SU-DHL-6 (cell line): ENCODE measurements at regions not wholly inside any gene's neighbourhood (a gene's known extent, or its start where the extent isn't known, plus 50 kb on each side); places are given as distances from the start of the nearest gene placed in this dataset.

Experiments
- H2AFZ ChIP-seq: fragments of 200-600 bp; sonication (generic); 2 replicates; pipeline ENCODE4 v1.6.1; 2014; ENCODE audit warnings: low read depth, mild to moderate bottlenecking, moderate library complexity, mixed read lengths, antibody characterized with exemption, low read length; ENCODE audit not compliant: severe bottlenecking
- H3F3A ChIP-seq: fragments of 200-600 bp; shearing (Covaris generic); 2 replicates; pipeline ENCODE4 v1.6.0; 2016; ENCODE audit warnings: antibody characterized with exemption, mild to moderate bottlenecking; ENCODE audit not compliant: insufficient read depth
- H3K27ac ChIP-seq: fragments of 200-600 bp; sonication (generic); 2 replicates; pipeline ENCODE4 v1.5.1; 2016; ENCODE audit warnings: low read depth, mild to moderate bottlenecking, low read length, moderate library complexity, mixed read lengths
- H3K27me3 ChIP-seq: fragments of 200-600 bp; sonication (generic), shearing (Covaris generic); 2 replicates; pipeline ENCODE4 v1.6.0; 2014; ENCODE audit warnings: mild to moderate bottlenecking, low read length
- H3K36me3 ChIP-seq: fragments of 200-600 bp; sonication (generic); 2 replicates; pipeline ENCODE4 v1.6.1; 2014; ENCODE audit warnings: mild to moderate bottlenecking, low read length, mixed read lengths
- H3K4me2 ChIP-seq: fragments of 300-600, 200-600 bp; shearing (Covaris generic), sonication (generic); 2 replicates; pipeline ENCODE4 v1.6.0; 2014; ENCODE audit warnings: low read length, low read depth, mild to moderate bottlenecking; ENCODE audit not compliant: poor library complexity, severe bottlenecking
- H3K4me3 ChIP-seq: fragments of 200-600 bp; sonication (generic); 2 replicates; pipeline ENCODE4 v1.5.1; 2014; ENCODE audit warnings: antibody characterized with exemption, low read length, mild to moderate bottlenecking, mixed read lengths; ENCODE audit not compliant: insufficient read depth, poor library complexity, severe bottlenecking
- H3K79me2 ChIP-seq: fragments of 200-600 bp; sonication (generic); 2 replicates; pipeline ENCODE4 v1.6.1; 2014; ENCODE audit warnings: mild to moderate bottlenecking, low read length, moderate library complexity; ENCODE audit not compliant: insufficient read depth
- H3K9ac ChIP-seq: fragments of 200-600 bp; sonication (generic); 2 replicates; pipeline ENCODE4 v1.7.0; 2014; ENCODE audit warnings: mild to moderate bottlenecking, low read length
- H3K9me2 ChIP-seq: fragments of 200-600 bp; sonication (generic); replicated peaks from 2 replicates; pipeline ENCODE4 v1.6.1; 2014; ENCODE audit warnings: low read length; ENCODE audit not compliant: insufficient read depth
- H3K9me3 ChIP-seq: fragments of 200-600 bp; sonication (generic); 2 replicates; pipeline ENCODE4 v1.6.1; 2014; ENCODE audit warnings: low read length, mixed read lengths; ENCODE audit not compliant: insufficient read depth
- H4K20me1 ChIP-seq: fragments of 200-600 bp; sonication (generic); 2 replicates; pipeline ENCODE4 v1.6.1; 2014; ENCODE audit warnings: low read depth, mild to moderate bottlenecking, antibody characterized with exemption, low read length, moderate library complexity, mixed read lengths
- EZH2phosphoT487 ChIP-seq: fragments of 200-600 bp; sonication (generic), shearing (Covaris generic); conservative IDR thresholded peaks from 2 replicates; pipeline ENCODE4 v1.6.1; 2018; ENCODE audit warnings: mild to moderate bottlenecking, antibody characterized with exemption, low read length, moderate library complexity, mixed read lengths
- TF ChIP-seq, protein P1 (sequence below): fragments of 200-600 bp; sonication (generic); IDR thresholded peaks from one replicate; pipeline ENCODE4 v1.5.1; 2017; ENCODE audit warnings: antibody characterized with exemption, mild to moderate bottlenecking, low read length, moderate library complexity; ENCODE audit not compliant: insufficient read depth, poor library complexity, severe bottlenecking

DNA sequence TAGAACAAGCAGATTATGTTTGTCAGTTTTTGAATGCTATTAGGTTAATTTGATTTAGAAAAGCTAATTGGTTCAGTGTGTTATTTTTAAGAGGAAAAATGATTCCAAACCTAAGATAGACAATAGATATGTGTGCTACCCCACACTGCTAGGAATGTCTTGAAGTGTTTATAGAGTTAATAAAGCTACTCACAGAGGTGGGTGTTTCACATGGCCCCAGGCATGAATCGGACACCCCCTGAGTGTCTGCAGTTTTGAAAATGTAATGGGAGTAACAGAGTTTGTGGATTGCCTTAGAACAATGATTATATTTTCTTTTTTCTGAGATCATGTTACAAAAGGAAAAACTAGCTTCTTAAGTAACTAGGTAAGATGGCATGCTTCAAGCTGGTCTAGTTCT, 348.3 kb downstream of the ADCYAP1 start:
- no peaks in the 10 kb centered on the region for H3F3A ChIP-seq
- TF ChIP-seq EZH2phosphoT487: no peak
- TF ChIP-seq, protein P1, sequence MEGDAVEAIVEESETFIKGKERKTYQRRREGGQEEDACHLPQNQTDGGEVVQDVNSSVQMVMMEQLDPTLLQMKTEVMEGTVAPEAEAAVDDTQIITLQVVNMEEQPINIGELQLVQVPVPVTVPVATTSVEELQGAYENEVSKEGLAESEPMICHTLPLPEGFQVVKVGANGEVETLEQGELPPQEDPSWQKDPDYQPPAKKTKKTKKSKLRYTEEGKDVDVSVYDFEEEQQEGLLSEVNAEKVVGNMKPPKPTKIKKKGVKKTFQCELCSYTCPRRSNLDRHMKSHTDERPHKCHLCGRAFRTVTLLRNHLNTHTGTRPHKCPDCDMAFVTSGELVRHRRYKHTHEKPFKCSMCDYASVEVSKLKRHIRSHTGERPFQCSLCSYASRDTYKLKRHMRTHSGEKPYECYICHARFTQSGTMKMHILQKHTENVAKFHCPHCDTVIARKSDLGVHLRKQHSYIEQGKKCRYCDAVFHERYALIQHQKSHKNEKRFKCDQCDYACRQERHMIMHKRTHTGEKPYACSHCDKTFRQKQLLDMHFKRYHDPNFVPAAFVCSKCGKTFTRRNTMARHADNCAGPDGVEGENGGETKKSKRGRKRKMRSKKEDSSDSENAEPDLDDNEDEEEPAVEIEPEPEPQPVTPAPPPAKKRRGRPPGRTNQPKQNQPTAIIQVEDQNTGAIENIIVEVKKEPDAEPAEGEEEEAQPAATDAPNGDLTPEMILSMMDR: no peak
- H2AFZ ChIP-seq: no peak overlapping the region
- no peak overlapping the region for H3K9ac ChIP-seq
- no peaks in the 10 kb centered on the region for H3K79me2 ChIP-seq
- H3K9me2 ChIP-seq: no peaks in the 10 kb centered on the region
- H3K9me3 ChIP-seq: no peaks in the 10 kb centered on the region
- no peak overlapping the region for H3K4me3 ChIP-seq
- H3K4me2 ChIP-seq: no peak overlapping the region
- H4K20me1 ChIP-seq: no peaks in the 10 kb centered on the region
- H3K27ac ChIP-seq: no peak overlapping the region
- no peaks in the 10 kb centered on the region for H3K27me3 ChIP-seq
- H3K36me3 ChIP-seq: no peaks in the 10 kb centered on the region

DNA sequence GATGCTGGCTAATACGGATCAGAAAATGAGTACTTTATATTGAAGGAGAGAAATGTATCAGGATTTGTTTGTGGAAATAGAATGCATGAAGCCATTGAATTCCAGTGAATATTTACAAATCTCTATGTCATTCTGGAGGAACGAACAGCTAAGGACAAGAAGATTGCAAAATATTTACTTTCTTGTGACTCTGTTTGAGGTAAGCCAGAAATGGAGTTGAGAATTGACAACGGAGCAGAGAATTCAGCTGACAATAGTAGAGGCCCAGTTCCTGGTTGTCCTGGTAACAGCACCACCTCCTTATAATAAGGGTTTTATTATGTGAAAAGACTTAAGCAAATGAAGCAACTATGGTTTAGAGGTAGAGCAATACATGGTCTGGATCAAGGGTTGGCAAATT, 349.2 kb downstream of the ADCYAP1 start:
- H3K4me3 ChIP-seq: no peak overlapping the region
- H3F3A ChIP-seq: no peaks in the 10 kb centered on the region
- H3K36me3 ChIP-seq: no peaks in the 10 kb centered on the region
- no peaks in the 10 kb centered on the region for H3K9me3 ChIP-seq
- H3K4me2 ChIP-seq: no peak overlapping the region
- no peaks in the 10 kb centered on the region for H3K79me2 ChIP-seq
- no peaks in the 10 kb centered on the region for H4K20me1 ChIP-seq
- H2AFZ ChIP-seq: no peak overlapping the region
- no peak for TF ChIP-seq EZH2phosphoT487
- TF ChIP-seq, protein P1: no peak
- no peak overlapping the region for H3K27ac ChIP-seq
- H3K9me2 ChIP-seq: no peaks in the 10 kb centered on the region
- no peak overlapping the region for H3K9ac ChIP-seq
- no peaks in the 10 kb centered on the region for H3K27me3 ChIP-seq

DNA sequence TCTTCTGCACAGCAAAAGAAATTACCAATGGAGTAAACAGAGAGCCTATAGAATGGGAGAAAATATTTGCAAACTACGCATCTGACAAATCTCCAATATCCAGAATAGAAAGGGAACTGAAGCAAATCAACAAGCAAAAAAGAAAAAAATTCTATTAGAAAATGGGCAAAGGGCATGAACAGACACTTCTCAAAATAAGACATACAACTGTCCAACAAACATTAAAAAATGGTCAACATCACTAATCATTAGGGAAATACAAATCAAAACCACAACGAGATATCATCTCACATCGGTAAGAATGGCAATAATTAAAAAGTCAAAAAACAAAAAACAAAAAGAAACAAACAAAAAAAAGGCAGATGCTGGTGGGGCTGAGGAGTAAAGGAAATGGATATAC, 356.4 kb downstream of the ADCYAP1 start:
- Histone ChIP-seq H4K20me1 (no peaks in the 10 kb centered on the region), H3F3A (no peaks in the 10 kb centered on the region), H3K27ac (no peak overlapping the region), H3K9me2 (no peaks in the 10 kb centered on the region), H2AFZ (no peak overlapping the region), H3K27me3 (no peaks in the 10 kb centered on the region), H3K9me3 (no peaks in the 10 kb centered on the region), H3K36me3 (no peaks in the 10 kb centered on the region), H3K9ac (no peak overlapping the region), H3K79me2 (no peaks in the 10 kb centered on the region), H3K4me3 (no peak overlapping the region), H3K4me2 (no peak overlapping the region)
- TF ChIP-seq, protein P1: no peak
- TF ChIP-seq EZH2phosphoT487: no peak

DNA sequence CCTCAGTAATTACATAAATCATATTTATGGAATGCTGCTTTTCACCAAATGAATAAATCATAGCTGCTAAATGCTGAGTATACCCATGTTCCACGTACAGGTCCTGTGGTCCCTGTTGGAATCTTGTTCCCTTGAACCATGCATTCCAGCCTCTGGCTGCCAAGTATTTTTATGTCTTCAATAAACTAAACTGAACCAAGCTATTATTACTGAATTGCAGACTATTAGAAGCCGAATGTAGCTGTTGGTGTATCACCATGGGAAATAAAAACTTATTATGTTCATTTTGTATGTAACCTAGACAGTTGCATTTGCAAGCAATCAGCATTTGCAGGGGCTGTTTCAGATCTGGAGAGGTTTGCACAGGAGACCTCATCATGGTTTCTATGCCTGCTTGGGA, 362.4 kb downstream of the ADCYAP1 start:
- H3K9ac ChIP-seq: no peak overlapping the region
- TF ChIP-seq EZH2phosphoT487: no peak
- TF ChIP-seq, protein P1: no peak
- no peak overlapping the region for H2AFZ ChIP-seq
- no peaks in the 10 kb centered on the region for H3K79me2 ChIP-seq
- H3K36me3 ChIP-seq: no peaks in the 10 kb centered on the region
- H3K27ac ChIP-seq: no peak overlapping the region
- H3K9me2 ChIP-seq: no peaks in the 10 kb centered on the region
- H3K9me3 ChIP-seq: no peaks in the 10 kb centered on the region
- no peaks in the 10 kb centered on the region for H3K27me3 ChIP-seq
- H4K20me1 ChIP-seq: no peaks in the 10 kb centered on the region
- H3K4me3 ChIP-seq: no peak overlapping the region
- no peaks in the 10 kb centered on the region for H3F3A ChIP-seq
- H3K4me2 ChIP-seq: no peak overlapping the region
